ENCODE measurements at regions not wholly inside any gene's neighbourhood (a gene's known extent, or its start where the extent isn't known, plus 50 kb on each side); places are given as distances from the start of the nearest gene placed in this dataset.

DNA sequence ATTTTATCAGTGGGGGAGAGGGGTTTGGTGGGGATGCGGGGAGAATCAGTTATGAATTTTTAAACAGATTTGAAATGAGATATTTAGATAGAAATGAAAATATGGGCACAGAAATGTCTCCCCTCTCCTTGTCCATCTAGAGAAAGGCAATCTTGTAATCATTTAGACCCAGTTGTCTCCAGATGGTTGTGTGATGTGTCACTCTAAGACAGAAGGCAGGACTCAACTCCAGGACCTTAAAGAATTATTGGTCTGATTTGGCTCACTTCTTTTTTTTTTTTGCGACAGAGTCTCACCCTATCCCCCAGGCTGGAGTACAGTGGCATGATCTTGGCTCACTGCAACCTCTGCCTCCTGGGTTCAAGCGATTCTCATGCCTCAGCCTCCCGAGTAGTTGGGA is 77.2 kb downstream of the EOMES start:
- Histone ChIP-seq H3K4me3 (ENCODE audit: low read depth in 1 of 2, low read length in 1 of 2) (no peak overlapping the region), H3K27me3 (no peaks in the 10 kb centered on the region), H3K9me3 (no peaks in the 10 kb centered on the region), H3K4me1 (ENCODE audit: control insufficient read depth in 1 of 2, insufficient read depth in 1 of 2, low read depth in 1 of 2, low read length in 1 of 2) (no peaks in the 10 kb centered on the region), H3K27ac (no peak overlapping the region), H3K36me3 (no peaks in the 10 kb centered on the region)
- TF ChIP-seq, protein P1, sequence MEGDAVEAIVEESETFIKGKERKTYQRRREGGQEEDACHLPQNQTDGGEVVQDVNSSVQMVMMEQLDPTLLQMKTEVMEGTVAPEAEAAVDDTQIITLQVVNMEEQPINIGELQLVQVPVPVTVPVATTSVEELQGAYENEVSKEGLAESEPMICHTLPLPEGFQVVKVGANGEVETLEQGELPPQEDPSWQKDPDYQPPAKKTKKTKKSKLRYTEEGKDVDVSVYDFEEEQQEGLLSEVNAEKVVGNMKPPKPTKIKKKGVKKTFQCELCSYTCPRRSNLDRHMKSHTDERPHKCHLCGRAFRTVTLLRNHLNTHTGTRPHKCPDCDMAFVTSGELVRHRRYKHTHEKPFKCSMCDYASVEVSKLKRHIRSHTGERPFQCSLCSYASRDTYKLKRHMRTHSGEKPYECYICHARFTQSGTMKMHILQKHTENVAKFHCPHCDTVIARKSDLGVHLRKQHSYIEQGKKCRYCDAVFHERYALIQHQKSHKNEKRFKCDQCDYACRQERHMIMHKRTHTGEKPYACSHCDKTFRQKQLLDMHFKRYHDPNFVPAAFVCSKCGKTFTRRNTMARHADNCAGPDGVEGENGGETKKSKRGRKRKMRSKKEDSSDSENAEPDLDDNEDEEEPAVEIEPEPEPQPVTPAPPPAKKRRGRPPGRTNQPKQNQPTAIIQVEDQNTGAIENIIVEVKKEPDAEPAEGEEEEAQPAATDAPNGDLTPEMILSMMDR (IDR thresholded peaks at IDR 0.05) = no peak

DNA sequence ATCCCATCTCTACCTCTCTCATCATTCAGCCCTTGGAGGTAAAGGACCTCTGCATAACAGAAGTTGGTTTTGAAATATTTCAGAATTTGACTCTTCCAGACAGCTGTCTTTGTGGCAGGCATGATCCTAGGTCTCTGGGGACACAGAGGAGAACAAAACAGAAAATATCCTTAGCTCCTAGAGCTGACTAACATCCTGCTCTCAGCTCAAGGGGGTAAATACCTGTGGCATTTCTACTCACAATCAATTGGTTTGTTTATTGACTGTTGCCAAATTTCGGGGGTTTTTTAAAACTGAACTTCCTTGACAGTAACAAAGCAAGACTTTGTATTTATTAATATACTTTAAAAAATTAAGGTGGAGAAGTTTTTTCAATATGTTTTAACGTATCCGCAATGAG is 78.8 kb downstream of the EOMES start:
- Histone ChIP-seq H3K27me3 (no peaks in the 10 kb centered on the region), H3K4me3 (ENCODE audit: low read depth in 1 of 2, low read length in 1 of 2) (no peak overlapping the region), H3K36me3 (no peaks in the 10 kb centered on the region), H3K9me3 (no peaks in the 10 kb centered on the region), H3K27ac (no peak overlapping the region), H3K4me1 (ENCODE audit: control insufficient read depth in 1 of 2, insufficient read depth in 1 of 2, low read depth in 1 of 2, low read length in 1 of 2) (peaks cover 6 to 8% of the 10 kb centered on the region in 2 experiments)
- TF ChIP-seq, protein P1 (IDR thresholded peaks at IDR 0.05) = no peak

DNA sequence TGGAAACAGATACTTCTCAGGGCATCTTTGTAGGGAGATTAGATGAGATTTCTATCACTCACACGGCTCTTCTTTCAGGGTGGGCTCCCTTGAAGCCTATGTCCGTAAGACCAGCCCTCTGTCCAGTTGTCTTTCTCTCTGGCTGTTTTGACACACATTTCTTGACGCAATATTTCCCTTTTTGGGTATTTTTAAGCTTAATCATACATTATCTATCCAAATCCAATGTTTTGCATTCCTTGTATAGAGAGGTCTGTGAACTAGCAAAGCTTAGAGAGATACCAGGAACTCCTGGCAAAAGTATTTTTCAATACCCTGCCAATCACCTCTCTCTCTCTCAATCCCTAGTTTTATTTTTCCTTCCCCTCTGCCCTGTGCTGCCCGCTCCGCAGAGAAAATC is 79.3 kb downstream of the EOMES start:
- H3K4me1 ChIP-seq (ENCODE audit: control insufficient read depth in 1 of 2, insufficient read depth in 1 of 2, low read depth in 1 of 2, low read length in 1 of 2) = peaks cover 6 to 8% of the 10 kb centered on the region in 2 experiments
- H3K27ac ChIP-seq = no peak overlapping the region
- H3K4me3 ChIP-seq (ENCODE audit: low read depth in 1 of 2, low read length in 1 of 2) = no peak overlapping the region
- H3K36me3 ChIP-seq = no peaks in the 10 kb centered on the region
- TF ChIP-seq, protein P1 (IDR thresholded peaks at IDR 0.05) = no peak
- H3K9me3 ChIP-seq = no peaks in the 10 kb centered on the region
- H3K27me3 ChIP-seq = no peaks in the 10 kb centered on the region

DNA sequence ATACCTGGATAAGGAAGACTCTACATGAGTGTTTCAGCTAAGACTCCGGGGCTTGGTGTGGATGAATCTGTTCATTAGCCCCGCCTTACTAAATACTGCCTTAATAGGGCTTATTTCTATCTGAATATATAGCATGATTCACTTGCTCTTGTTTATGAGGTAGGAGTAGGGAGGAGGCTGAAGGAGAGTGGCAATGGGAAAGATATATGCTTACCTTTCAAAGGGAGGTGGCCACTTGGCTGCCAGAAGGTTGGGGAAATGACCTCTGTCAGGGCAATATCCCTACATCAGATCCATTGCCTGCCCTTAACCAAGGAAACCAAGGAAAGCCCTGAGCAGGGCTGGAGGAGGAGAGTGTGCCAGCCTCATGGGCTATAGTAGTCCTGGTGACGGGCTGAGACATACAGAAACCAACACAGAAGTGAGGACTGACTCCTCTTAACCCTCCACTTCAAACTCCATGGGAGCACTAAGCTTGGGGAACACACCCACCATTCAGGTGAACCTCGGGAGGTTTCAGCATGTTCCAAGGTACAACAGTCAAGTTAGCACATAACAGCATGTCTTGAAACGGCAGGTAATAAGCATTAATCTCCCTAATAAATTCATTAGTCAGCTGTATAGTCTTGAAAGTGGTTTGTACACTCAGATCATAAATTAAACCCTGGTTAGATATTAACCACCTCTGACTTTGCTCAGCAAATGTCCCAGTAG is 80.1 kb downstream of the EOMES start:
- peaks cover 6 to 8% of the 10 kb centered on the region in 2 experiments for H3K4me1 ChIP-seq (ENCODE audit: control insufficient read depth in 1 of 2, insufficient read depth in 1 of 2, low read depth in 1 of 2, low read length in 1 of 2)
- H3K9me3 ChIP-seq = no peaks in the 10 kb centered on the region
- no peak overlapping the region for H3K27ac ChIP-seq
- TF ChIP-seq, protein P1 (IDR thresholded peaks at IDR 0.05) = no peak
- no peak overlapping the region for H3K4me3 ChIP-seq (ENCODE audit: low read depth in 1 of 2, low read length in 1 of 2)
- no peaks in the 10 kb centered on the region for H3K27me3 ChIP-seq
- H3K36me3 ChIP-seq = no peaks in the 10 kb centered on the region

DNA sequence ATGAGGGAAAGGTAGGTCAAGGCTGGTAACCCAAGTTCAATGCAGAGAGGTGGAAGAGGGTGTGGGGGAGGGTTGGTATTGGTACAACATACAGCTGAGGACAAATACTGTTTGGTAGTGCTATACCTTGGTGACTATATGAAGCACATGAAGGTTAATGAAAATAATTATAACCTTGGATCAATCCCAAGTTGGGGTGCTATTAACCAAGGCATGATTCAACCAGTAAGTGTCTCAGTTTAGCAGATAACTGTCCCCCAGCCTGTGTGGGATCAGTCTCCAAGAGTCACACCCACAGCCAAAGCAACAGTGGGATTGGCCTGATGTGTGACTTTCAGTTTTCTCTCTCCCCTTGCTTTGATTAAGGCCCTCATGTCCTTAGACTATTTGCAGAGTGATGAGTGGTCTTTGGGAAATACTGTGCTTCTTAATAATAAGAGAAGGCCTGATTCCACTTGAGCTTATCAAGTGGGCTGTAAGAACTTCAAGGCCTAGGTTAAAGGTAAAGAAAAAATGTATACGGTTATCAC is 80.8 kb downstream of the EOMES start:
- peaks cover 6 to 8% of the 10 kb centered on the region in 2 experiments for H3K4me1 ChIP-seq (ENCODE audit: control insufficient read depth in 1 of 2, insufficient read depth in 1 of 2, low read depth in 1 of 2, low read length in 1 of 2)
- H3K27ac ChIP-seq = no peak overlapping the region
- no peak overlapping the region for H3K4me3 ChIP-seq (ENCODE audit: low read depth in 1 of 2, low read length in 1 of 2)
- no peaks in the 10 kb centered on the region for H3K27me3 ChIP-seq
- TF ChIP-seq, protein P1 (IDR thresholded peaks at IDR 0.05) = no peak
- no peaks in the 10 kb centered on the region for H3K9me3 ChIP-seq
- no peaks in the 10 kb centered on the region for H3K36me3 ChIP-seq

Data from neutrophil (primary cell).